GM21381 (cell line): ENCODE measurements at regions not wholly inside any gene's neighbourhood (a gene's known extent, or its start where the extent isn't known, plus 50 kb on each side); places are given as distances from the start of the nearest gene placed in this dataset.
"Not testable (repeated sequence)": the region's sequence is repeated elsewhere in the genome, so short reads cannot be mapped to it uniquely, and the experiment has no call there.

Experiments used
- ATAC-seq: cut with Tn5 transposase; IDR thresholded peaks from one replicate; pipeline ENCODE4 v1.9.1; 2021; ENCODE audit warnings: mild to moderate bottlenecking, moderate library complexity; ENCODE audit not compliant: unreplicated experiment

DNA sequence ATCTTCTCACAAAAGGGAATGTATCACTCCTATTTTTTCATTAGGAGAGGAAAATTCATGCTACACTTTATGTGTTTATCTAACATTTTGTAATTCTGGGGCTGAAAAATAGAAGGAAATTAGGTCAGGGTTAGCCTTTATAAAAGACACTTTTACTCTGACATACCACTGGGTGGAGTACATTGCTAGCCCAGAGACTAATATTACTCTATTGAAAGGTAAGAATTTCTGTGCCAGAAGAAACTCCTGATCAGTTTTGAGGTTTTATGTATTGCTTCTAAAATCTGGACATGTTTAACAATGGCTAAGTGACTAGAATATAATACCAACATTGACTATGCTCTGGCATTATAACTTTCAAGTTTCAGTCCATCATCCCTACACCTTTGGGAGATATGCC, 724.6 kb downstream of the USP25 start:
- no peak for ATAC-seq

DNA sequence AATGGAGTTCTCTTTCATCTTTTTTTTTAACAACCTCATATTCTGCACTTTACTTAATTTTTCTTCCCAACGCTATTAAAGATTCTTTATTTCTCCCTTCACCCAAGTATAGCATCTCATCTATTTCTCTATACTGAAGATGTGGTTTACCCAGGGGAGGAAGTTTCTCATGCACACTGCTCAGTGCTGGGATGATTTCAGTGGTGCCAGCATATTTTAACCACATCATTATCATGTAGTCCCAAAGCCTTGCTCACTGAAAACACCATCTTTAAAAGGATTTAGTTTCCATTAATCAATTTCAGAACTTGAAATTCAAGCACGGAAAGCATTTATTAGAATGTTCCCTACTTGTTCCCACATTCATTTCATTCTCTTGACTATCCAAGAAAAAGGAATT, 725.7 kb downstream of the USP25 start:
- ATAC-seq, result no peak

DNA sequence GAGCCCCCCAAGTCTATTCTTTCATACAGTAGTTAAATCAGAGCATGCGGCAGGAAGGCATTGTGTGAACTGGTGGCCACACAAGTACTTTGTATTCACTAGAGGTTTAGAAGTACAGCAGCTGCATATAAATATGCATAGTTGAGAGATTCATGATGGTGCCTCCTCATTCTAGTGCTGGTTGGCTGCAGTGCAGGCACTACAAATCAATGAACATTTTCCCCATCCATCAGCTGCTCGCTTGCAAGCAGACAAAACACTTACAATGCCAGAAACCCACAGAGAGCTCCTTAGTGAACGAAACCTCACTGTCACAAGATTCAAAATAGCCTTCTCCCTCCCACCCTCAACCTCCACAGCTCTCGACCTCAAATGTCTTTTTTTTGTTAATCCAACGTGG, 726.2 kb downstream of the USP25 start:
- ATAC-seq, result no peak

DNA sequence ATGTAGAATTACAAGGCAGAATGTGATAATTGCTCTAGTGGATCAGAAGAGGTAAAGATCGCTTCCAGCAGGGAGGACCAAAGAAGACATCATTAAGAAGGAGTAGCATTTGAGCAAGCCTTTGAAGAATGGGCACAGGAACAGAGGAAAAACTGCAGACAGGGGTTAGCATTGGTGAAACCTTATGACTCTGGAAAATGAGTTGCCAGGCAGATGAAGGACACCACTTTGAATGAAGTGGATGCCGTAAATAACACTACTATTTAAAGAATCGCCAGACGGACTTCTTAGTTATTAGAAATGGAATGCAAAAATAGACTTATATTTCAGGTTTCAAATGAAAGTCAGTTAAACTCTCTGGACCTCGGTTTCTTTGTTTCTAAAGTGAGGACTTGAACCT, 727.7 kb downstream of the USP25 start:
- no peak for ATAC-seq

DNA sequence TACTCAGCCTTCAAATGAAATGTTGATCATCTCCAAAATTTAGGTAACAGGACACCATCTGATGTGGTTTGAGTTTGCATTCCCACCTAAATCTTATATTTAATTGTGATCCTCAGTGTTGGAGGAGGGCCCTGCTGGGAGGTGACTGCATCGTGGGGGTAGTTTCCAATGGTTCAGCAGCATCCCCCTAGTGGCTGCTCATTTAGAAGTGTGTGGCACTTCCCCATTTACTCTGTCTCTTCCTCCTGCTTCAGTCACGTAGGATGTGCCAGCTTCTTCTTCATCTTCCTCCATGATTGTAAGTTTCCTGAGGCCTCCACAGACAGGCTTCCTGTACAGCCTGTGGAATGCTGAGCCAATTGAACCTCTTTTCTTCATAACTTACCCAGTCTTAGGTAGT, 731.2 kb downstream of the USP25 start:
- no peak for ATAC-seq

DNA sequence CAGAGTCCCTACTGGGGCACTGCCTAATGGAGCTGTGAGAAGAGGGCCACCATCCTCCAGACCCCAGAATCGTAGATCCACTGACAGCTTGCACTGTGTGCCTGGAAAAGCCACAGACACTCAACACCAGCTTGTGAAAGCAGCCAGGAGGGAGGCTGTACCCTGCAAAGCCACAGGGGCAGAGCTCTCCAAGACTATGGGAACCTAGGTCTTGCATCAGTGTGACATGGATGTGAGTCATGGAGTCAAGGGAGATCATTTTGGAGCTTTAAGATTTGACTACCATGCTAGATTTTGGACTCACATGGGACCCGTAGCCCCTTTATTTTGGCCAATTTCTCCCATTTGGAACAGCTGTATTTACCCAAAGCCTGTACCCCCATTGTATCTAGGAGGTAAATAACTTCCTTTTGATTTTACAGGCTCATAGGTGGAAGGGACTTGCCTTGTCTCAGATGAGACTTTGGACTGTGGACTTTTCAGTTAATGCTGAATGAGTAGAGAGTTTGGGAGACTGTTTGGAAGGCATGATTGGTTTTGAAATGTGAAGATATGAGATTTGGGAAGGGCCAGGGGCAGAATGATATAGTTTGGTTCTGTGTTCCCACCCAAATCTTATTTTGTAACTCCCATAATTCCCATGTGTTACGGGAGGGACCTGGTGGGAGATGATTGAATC, 734.6 kb downstream of the USP25 start:
- not testable (repeated sequence) for ATAC-seq

DNA sequence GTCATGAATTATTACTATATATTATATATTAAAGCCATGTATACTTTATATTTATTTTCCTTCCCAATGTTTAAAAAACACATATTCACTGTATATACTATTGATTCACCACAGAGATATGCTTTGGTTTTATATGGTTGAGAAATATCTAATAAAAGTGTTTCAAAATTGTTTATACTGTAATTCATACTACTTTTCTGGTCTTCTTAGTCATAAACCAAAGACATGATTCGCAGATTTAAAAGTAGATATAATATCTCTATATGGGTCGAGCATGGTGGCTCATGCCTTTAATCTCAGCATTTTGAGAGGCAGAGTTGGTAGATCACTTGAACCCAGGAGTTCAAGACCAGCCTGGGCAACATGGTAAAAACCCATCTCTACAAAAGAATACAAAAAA, 738.4 kb downstream of the USP25 start:
- ATAC-seq, result no peak

DNA sequence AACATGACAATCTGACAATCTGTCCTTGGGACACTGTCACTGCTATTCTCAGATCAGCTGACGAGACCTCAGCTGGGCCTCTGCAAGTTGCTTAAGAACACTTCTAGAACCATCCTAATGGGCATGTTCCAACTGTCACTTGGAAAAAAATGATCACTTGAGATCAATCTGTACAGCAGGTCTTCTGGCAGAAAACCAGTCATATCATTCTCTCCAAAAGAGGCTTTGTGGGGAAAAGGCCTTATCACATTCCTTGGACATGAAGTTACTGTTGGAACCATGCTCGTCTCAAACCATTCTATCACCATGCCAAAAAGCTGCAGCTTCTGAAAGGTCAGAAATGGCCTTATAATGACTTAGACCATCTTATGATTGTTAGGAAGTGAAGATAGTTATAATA, 744.2 kb downstream of the USP25 start:
- no peak for ATAC-seq

DNA sequence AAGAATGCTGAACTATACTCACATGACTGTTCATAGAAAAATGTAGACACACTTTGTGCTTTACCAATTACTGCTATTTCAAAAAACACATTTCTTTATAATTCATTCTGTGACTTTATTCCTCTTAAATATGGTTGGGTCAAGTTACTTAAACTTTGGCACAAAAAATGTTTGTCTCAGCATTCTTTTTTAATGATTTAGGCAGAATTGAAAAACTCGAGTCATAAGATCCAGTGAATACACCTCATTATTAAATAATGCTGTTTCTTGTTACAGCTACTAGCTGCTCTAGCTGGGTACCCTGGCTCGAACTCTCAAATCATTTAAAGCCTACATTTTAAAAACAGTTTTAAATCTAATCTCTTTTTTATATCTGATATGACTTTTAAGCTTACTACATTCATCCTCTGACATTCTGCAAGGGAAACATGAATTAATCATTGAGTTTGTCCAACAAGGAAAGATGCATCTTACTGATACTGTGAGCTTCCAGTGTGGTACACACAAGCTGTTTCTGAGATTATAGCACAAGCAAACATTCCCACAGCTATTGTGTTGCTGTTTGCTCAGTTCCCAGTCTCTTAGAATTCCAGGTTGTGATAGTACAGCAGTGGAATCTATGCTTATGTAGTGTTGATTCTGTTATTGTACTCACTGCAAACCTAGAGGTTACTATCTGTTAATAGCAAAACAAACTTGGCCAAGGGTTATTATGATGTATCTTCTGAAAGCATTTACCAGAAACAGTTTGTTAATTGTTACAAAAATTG, 746.5 kb downstream of the USP25 start:
- no peak for ATAC-seq

DNA sequence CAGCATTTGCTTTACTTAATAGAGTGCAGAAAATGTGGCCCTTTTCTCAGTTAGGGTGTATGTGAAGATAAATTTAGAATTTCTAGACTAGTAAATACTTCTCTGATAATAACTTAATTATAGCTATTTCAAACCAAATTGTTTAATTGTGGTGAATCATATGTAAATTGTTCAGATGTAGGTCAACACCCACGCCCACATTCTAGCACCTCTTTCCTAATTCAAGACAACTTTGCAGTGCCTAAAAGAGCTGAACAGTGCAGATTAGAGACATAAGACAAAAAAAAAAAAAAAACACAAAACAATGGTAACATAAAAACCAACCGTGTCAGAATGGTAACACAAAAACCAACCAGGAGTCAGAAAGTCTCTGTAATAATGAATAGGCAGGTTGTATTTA, 758.3 kb downstream of the USP25 start:
- no peak for ATAC-seq

DNA sequence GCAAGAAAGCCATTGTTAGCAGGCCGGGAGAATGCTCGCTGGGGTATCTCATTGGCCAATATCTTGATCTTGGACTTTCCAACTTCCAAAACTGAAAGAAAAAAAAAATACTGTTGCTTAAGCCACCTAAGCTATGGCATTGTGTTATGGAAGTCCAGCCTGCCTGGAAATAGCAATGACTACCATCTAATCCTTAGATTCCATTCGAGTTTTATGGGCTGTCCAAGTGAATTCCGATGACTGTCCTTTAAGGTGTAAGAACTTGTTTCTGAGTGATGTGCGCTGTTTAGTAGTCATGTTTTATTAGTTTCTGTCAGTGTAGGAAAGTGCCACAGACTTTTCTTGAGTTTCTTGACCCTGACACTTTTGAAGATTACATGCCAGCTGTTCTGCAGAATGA, 762.6 kb downstream of the USP25 start:
- ATAC-seq, result no peak

DNA sequence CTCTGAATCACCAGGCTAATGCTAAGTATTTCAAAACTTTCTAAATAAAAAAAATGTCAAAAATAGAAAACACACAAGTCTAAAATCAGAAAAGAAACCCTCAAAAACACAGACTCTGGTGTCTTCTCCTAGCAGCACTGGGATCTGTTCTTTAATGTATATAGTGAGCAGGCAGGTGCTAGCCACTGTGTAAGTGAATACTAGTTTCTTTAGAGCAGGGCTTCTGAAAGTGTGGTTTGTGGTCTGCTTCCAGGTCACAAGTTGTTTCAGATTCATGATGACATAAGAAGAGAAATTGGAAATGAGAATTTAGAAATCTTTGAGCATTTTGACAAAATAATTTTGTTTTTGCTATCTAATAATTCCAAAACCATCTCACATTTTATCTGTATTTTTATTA, 763.1 kb downstream of the USP25 start:
- no peak for ATAC-seq

DNA sequence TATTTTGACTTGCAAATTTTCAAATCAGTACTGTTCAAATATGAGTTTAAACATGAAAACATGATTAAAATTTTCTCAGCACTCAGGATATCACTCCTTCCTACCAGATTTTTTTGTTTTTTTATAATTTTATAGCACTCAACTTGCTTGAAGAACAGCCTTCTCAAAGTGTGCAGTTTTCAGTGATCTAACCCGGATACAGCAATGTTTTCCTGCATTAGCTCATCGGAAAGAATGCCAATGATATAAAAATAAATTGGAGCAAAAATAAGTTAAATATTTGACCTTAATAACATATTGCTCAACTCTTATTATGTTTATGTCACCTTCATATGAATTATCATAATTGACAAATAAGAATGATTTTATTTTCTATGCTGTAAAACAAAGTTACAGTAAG, 766.8 kb downstream of the USP25 start:
- ATAC-seq, result no peak

DNA sequence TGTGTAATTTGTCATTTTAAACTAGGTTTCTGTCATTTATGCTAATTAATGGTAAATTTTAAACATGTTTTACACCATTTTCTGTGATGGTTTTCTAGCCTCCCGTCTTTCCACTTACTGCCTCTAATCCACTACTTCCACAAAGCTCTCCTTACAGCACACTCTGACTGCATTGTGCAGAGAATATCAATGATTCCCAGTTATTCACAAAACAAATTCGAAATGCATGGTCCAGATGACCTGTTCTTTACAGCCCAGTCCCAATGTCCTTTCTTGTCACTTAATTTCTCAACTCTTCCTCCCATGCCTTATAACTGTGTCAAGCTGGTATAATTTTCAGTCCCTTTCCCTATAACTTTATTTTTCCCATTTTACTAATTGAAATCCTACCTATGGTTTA, 770.5 kb downstream of the USP25 start:
- ATAC-seq, result no peak

DNA sequence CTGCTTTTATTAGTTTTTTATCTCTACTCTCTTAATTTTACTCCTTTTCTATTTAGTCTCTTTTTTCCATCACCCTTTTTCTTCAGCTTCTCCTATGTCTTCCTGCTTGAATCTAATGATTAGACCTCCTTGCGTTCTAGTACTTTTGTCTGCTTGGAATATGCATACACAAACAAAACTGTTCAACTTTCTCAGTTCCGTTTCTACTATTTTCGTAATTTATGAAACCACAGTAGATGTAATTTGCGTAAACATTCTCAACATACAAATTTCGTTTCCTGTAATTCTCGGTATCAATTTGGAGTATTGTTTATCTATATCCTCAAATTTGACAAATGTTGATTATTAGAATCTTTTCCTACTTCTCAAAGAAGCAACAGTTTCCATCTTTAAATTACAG, 772.5 kb downstream of the USP25 start:
- no peak for ATAC-seq

DNA sequence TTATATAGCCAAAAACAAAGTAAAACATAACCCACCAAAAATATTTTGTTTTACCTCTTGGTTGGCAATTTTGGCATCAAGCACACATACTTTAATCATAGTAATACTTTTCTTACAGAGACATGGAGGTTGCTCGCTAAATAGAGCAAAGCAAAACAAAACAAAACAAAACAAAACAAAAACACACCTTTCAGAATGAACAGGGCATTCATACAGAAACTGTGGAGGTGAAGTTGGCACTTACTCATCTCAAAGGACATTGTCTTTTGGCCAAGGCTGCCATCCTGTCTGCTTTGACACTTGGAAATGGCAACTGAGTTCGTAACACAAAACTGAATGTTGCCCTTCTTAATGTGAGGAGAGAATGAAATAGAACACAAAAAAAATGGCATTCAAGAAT, 773.1 kb downstream of the USP25 start:
- ATAC-seq, result no peak

DNA sequence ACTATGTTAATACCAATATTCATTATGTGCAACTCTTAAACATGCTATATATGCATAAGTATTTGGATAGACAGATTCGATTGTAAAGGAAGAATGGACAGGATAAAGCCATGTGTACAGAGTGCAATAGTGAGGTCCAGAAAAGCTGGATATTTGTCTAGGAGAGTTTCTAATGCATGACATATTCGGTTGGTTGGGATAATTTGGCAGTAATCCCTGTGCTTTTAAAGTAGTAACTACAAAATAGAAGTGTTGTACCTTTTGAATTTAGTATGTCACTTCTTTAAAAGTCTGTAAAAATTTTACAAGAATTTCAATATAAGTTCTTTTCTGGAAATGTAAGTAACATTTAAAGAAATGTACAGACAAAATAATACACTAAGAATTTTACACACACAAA, 774.5 kb downstream of the USP25 start:
- ATAC-seq, result no peak

DNA sequence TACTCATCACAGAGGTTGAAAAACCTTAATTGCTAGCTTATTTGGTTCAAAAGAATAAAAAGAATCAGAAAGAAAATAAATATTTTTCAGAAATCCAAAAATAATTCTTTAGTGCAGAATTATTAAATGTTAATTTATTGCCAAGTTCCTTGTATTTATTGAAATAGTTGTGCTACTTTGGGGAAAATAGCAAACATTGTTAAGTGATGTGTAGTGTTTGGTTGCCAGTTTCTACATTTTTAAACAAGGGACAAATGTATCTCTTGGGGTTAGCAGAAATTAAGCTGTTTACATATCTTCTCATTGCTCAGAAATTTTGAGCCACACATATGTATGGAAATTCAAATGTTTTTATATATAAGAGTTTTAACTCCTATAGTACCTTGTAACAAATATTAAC, 775.0 kb downstream of the USP25 start:
- no peak for ATAC-seq

DNA sequence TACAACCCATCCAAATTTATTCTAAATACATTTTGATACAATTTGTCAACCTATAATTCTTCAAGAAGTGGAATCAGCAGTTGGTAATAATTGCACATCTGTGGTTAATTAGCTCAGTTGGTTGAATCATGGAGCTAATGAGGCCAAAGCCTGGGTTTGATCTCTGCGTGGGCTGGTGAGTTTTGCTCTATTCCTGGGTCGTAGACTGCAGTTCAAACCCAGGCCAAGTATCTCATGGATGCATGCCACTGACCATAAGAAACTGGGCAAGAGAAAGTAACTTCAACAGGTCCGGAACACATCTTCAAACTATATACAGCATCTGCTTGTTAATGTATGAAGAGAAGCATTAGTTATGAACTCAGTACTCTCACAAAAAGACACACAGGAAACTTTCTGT, 779.7 kb downstream of the USP25 start:
- ATAC-seq, result no peak

DNA sequence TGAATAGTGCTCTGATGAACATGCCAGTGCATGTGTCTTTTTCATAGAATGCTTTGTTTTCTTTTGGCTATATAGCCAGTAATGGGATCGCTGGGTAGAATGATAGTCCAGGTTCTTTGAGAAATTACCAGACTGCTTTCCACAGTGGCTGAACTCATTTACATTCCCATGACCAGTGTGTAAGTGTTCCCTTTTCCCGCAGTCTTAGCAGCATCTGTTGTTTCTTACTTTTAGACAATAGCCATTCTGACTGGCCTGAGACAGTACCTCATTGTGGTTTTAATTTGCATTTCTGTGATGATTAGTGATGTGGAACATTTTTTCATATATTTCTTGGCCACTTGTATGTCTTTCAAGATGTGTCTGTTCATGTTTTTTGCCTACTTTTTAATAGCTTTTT, 784.5 kb downstream of the USP25 start:
- no peak for ATAC-seq

DNA sequence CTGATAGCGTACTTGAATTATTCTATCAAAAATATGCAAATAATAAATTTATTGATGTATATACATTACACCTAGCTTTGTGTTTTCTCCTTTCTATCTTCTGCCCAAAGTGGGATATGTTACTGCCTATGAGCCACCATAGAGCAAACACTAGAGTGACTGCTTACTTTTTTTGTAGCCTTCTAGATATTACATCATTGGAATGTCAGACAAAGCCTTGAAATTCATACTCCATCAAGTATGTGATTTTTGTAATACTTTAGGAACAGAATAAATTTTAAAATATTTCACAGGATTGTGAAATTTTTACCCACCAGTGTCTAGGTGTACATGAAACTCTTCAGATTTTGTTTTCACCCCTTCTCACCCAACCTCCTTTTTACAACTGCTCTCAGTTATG, 787.6 kb downstream of the USP25 start:
- ATAC-seq, result no peak

DNA sequence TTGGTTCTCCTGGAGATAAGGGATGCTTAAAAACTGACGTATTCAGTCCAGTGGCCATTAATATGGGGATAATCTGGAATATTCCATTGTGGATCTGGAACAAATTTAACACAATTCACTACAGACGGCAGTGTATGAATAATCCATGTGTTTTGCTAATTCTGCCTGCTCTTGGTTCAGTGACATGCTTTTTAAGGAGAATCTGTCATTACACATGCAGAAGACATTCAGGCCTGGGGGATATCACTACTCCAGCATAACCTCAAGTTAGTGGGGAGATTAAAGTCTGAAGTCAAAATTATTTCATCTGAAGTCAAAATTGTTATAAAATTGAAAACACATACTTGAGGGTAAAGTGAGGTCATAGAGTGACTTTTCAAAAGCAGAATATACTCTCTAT, 789.3 kb downstream of the USP25 start:
- no peak for ATAC-seq

DNA sequence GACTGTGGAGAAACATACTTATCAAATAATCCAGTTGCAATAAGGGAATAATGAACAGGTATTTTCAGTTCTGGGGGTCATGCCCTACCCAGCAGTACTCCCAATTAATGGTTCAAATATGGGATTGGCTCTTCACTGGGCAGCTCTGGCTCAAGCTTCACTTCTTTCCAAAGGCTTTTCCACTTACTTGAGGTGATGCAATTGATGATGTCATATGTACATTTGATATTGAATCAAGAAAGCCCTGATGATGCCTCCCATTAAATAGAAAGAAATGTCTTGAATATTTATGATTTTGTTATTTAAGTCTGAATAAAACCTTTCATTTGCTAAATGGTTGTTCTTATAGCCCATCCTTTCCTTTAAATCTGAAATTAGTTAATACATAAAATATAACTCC, 789.9 kb downstream of the USP25 start:
- ATAC-seq, result no peak
